ENCODE measurements at regions not wholly inside any gene's neighbourhood (a gene's known extent, or its start where the extent isn't known, plus 50 kb on each side); places are given as distances from the start of the nearest gene placed in this dataset.

DNA sequence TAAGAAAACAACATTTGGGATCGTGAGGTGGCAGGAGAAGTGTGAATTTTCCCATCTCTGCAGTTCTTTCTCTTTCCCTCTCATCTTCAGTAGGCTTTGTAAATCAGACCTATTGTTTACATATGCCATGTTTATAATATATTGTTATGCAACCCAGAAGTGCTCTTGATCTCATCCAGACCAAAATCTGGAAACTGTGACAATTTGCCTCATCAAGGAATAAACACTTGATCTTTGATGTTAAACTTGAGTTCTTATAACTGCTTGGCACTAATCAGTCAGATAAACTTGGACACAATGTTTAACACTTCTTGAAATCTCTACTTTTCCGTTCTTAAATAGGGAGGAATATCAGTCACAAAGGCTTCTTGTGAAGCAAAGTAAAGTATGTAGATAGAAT is 384.7 kb downstream of the DMRT2 start:
- DNase-seq (ENCODE audit: extremely low spot score, unreplicated experiment), result no peak
- no peaks in the 10 kb centered on the region for H3K4me1 Mint-ChIP-seq (ENCODE audit: unreplicated experiment)
- H3K9me3 Mint-ChIP-seq (ENCODE audit: unreplicated experiment), result peaks cover 16% of the 10 kb centered on the region
- no peak overlapping the region for H3K4me3 Mint-ChIP-seq (ENCODE audit: unreplicated experiment)
- no peaks in the 10 kb centered on the region for H3K36me3 Mint-ChIP-seq (ENCODE audit: unreplicated experiment)
- TF ChIP-seq, protein P1, sequence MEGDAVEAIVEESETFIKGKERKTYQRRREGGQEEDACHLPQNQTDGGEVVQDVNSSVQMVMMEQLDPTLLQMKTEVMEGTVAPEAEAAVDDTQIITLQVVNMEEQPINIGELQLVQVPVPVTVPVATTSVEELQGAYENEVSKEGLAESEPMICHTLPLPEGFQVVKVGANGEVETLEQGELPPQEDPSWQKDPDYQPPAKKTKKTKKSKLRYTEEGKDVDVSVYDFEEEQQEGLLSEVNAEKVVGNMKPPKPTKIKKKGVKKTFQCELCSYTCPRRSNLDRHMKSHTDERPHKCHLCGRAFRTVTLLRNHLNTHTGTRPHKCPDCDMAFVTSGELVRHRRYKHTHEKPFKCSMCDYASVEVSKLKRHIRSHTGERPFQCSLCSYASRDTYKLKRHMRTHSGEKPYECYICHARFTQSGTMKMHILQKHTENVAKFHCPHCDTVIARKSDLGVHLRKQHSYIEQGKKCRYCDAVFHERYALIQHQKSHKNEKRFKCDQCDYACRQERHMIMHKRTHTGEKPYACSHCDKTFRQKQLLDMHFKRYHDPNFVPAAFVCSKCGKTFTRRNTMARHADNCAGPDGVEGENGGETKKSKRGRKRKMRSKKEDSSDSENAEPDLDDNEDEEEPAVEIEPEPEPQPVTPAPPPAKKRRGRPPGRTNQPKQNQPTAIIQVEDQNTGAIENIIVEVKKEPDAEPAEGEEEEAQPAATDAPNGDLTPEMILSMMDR (IDR thresholded peaks at IDR 0.05), result no peak
- H3K27me3 Mint-ChIP-seq (ENCODE audit: unreplicated experiment), result no peaks in the 10 kb centered on the region
- H3K27ac Mint-ChIP-seq (ENCODE audit: unreplicated experiment), result no peak overlapping the region

DNA sequence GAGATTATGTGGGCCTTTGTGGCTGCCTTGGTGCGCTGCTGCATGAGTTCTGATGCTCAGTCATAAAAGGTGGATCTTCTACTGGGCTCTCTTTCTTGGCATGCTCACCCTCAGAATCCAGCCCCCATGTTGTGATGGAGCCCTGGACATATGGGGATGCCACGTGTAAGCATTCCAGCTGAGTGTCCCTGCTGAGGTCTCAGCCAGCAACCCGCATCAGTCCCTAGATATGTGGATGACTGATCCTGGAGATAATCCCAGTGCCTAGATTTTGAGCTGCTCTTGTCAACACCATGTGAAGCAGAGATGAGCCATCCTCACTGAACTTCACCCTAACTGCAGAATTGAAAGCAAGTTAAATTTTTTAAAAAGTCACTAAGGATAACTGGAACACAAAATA is 390.1 kb downstream of the DMRT2 start:
- TF ChIP-seq, protein P1 (IDR thresholded peaks at IDR 0.05), result no peak
- Mint-ChIP-seq H3K27me3 (ENCODE audit: unreplicated experiment) (no peaks in the 10 kb centered on the region), H3K27ac (ENCODE audit: unreplicated experiment) (no peak overlapping the region), H3K9me3 (ENCODE audit: unreplicated experiment) (peaks cover 10% of the 10 kb centered on the region), H3K4me1 (ENCODE audit: unreplicated experiment) (no peaks in the 10 kb centered on the region), H3K36me3 (ENCODE audit: unreplicated experiment) (no peaks in the 10 kb centered on the region), H3K4me3 (ENCODE audit: unreplicated experiment) (no peak overlapping the region)
- no peak for DNase-seq (ENCODE audit: extremely low spot score, unreplicated experiment)

DNA sequence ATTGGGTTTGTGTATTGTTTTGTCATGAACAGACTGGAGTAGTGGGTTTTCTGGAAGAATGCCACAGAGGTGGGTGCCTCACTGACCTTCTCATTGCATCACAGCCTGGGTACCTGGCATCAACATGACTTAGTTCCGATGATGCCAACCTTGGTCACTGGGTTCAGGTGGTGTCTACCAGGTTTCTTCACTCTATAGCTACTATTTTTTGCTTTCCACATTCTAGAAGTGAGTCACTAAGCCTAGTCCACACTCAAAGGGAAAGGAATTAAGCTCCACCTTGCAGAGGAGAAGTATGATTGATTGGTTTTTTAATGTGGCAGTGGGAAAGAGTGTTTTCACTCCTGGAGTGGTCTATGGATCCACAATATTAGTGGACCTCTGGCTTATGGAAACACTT is 391.9 kb downstream of the DMRT2 start:
- peaks cover 5% of the 10 kb centered on the region for H3K9me3 Mint-ChIP-seq (ENCODE audit: unreplicated experiment)
- no peaks in the 10 kb centered on the region for H3K27me3 Mint-ChIP-seq (ENCODE audit: unreplicated experiment)
- TF ChIP-seq, protein P1 (IDR thresholded peaks at IDR 0.05), result no peak

DNA sequence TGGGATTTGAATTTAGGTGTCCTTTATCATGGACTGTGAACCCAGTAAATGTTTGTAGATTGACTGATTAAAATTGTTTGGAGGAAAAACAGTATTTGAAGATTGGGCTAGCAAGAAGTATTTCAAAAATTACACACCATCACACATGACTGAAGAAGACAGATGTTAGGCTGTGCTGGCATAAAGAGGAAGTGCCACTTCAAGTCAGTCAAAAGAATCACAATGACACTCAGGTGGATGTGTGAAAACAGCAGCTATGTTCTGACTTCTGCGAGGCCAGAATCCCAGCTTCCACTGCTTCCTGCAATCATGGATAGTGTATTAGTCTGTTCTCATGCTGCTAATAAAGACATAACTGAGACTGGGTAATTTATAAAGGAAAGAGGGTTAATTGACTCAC is 393.3 kb downstream of the DMRT2 start:
- H3K27ac Mint-ChIP-seq (ENCODE audit: unreplicated experiment), result no peak overlapping the region
- H3K9me3 Mint-ChIP-seq (ENCODE audit: unreplicated experiment), result no peaks in the 10 kb centered on the region
- TF ChIP-seq, protein P1 (IDR thresholded peaks at IDR 0.05), result no peak
- DNase-seq (ENCODE audit: extremely low spot score, unreplicated experiment), result no peak
- H3K36me3 Mint-ChIP-seq (ENCODE audit: unreplicated experiment), result no peaks in the 10 kb centered on the region
- no peaks in the 10 kb centered on the region for H3K4me1 Mint-ChIP-seq (ENCODE audit: unreplicated experiment)
- no peaks in the 10 kb centered on the region for H3K27me3 Mint-ChIP-seq (ENCODE audit: unreplicated experiment)
- H3K4me3 Mint-ChIP-seq (ENCODE audit: unreplicated experiment), result no peak overlapping the region

More for the DNA sequence above, 391.9 kb downstream of the DMRT2 start:
- Mint-ChIP-seq H3K4me3 (ENCODE audit: unreplicated experiment) (no peak overlapping the region), H3K27ac (ENCODE audit: unreplicated experiment) (no peak overlapping the region), H3K36me3 (ENCODE audit: unreplicated experiment) (no peaks in the 10 kb centered on the region), H3K4me1 (ENCODE audit: unreplicated experiment) (no peaks in the 10 kb centered on the region)
- DNase-seq (ENCODE audit: extremely low spot score, unreplicated experiment), result no peak

DNA sequence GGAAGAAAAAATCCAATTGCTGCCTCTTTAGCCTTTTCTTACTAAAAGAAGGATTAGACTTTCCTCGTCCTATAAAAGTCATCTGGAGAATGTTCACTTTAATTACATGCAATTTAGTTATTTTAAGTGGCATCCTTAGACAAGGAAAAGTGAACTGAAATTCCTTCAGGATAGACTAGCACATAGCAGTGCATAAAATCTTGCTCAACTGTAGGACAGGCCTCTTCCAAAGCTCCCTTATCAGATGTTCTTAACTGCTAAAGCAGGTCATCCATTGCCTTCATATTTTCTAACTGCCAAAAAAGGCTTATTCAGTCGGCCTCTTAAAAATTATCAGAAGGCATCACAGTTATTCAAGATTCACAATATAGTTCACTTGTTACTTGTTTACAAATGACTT is 396.5 kb downstream of the DMRT2 start:
- Mint-ChIP-seq H3K9me3 (ENCODE audit: unreplicated experiment) (peaks cover 6% of the 10 kb centered on the region), H3K27ac (ENCODE audit: unreplicated experiment) (no peak overlapping the region), H3K4me3 (ENCODE audit: unreplicated experiment) (no peak overlapping the region), H3K4me1 (ENCODE audit: unreplicated experiment) (no peaks in the 10 kb centered on the region), H3K36me3 (ENCODE audit: unreplicated experiment) (no peaks in the 10 kb centered on the region), H3K27me3 (ENCODE audit: unreplicated experiment) (no peaks in the 10 kb centered on the region)
- no peak for DNase-seq (ENCODE audit: extremely low spot score, unreplicated experiment)
- TF ChIP-seq, protein P1 (IDR thresholded peaks at IDR 0.05), result no peak

Data from osteocyte (in vitro differentiated cells).